ENCODE measurements at regions not wholly inside any gene's neighbourhood (a gene's known extent, or its start where the extent isn't known, plus 50 kb on each side); places are given as distances from the start of the nearest gene placed in this dataset.
"Not testable (repeated sequence)": the region's sequence is repeated elsewhere in the genome, so short reads cannot be mapped to it uniquely, and the experiment has no call there.

DNA sequence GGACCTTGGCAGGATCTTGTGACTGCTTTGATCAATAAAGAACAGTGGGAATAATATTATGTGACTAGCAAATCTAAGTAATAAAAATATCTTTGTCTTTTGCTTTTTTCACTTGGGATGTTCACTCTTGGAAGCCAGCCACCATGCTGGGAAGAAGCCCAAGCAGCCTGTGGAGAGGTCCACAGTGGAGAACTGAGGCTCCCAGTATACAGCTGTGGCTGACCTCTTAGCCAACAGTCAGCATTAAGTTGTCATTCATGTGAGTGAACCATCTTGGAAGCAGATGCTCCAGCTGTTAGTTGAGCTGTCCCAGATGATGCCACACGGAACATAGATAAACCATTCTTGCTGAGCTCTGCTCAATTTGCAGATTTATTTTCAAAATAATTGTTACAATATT lies 160.0 kb downstream of the OSR1 start:
- no peak for DNase-seq

- no peak for DNase-seq
Measured at GRCh38 chr2:19195661-19196060, 162.8 kb downstream of the OSR1 start.

DNA sequence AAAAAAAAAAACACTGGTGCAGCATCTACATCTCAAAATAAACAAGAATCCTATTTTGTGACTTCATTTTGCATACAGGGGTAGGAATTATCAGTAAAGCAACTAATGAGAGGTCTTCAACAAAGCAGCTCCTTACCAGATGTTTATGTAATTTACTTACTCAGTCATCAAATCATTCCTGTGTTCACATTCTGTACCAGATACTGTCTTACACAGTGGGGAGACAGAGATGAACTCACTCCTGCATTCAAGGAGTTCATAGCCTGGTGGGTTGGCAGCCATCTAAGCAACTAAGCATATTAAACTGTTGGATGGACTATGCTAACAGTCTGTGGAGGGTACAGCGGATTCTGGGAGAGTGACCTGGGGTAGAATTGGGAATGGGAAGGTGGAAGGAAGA lies 169.0 kb downstream of the OSR1 start:
- DNase-seq, result no peak

GRCh38 chr2:19187323-19188020 lies 171.0 kb downstream of the OSR1 start:
- no peak for DNase-seq

DNA sequence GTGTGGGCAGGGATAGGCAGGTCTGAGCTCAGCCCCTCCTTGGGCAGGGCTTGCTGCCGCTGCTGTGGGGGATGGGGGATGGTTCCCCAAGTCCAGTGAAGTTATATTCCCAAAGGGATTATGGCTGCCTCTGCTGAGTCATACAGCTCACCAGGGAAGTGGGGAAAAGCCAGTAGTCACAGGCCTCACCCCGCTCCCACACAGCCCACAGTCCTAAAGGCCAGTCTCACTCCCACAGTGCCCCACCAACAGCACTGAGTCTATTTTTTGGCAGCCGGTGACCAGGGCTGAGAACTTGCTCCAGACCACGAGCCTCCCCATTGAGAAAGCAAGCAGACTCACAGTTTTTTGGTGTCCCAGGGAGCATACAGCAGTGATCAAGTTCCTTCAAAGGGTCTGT lies 173.3 kb downstream of the OSR1 start:
- no peak for DNase-seq

DNA sequence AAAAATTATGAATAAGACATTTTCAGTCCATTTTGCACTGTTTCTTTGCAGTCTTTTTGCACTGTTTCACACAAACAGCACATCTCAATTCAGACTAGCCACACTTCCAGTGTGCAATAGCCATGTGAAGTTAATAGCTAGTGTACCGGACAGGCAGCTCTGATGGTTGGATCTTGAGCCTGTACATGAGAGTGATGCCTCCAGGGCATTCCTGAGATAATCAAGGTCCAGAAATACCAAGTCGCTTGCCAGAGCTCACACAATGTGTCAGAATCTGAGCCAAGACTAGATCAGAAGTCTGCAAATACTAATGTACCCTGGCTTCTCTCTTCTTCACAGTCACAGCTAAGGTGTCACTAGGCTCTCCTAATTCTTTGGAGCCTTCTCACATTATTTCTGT lies 180.2 kb downstream of the OSR1 start:
- DNase-seq, result no peak

DNA sequence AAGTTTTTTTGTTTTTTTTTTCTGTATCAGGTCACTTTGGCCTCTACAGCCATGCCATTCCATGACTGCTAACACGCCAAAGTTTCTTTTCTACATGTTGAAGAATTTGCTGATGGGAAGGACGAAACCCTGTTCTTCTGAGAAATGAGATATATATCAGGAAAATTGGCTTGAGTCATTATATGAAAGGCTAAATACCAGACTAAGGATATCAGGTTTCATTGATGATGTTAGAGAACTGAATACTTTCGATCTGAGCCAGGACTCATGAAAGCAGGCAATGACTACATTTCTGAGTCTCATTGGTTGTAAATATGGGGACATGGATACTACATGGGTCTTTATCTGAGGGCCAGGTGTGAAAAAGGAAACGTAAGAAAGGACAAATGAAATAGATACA lies 181.4 kb downstream of the OSR1 start:
- no peak for DNase-seq

DNA sequence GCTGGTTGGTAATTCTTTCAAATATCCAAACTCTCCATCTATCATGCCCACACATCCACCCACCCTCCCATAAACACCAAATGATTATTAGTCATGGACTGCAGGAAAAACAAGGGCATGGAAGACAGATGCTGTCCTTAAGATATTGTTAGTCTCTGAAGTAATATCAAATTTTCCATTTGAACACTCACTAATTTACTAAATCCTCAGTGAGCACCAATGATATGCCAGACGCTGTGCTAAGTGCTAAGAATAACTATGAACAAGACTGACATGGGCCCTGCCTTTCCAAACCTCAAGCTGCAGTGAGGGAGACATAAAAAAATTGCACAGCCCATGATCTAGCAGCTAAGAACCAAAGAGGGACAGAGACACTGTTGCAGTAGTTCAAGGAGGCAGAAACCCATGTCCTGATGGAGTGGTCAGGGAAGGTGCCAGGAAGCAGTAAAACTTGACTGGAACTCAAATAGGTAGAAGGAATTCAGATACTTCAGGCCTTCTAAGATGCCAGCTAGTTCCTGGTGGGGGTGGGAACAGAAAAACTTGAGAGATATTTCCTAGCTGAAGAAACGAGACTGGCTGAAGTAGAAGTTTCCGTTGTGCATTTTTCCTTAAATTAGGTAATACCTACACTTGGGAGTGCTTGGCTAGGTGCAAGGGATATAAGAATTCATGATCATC lies 182.1 kb downstream of the OSR1 start:
- DNase-seq, result no peak

DNA sequence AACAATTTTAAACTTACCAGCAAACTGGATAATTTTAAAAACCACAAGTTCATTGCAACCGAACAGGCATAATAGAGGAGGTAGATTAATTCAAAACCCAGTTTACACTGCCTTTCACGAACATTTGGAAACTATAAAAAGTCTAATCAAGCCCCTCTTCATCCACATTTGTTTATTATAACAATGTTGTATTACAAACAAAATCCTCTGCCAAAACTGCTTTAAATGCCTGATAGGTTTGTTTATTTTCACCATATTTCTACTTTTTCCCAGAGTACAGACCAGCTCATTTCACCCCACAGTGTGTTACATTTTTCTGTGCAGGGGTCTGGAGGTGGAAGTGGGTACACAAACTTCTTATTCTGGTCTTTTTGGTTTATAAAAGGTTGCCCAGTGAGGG lies 184.2 kb downstream of the OSR1 start:
- DNase-seq, result no peak

DNA sequence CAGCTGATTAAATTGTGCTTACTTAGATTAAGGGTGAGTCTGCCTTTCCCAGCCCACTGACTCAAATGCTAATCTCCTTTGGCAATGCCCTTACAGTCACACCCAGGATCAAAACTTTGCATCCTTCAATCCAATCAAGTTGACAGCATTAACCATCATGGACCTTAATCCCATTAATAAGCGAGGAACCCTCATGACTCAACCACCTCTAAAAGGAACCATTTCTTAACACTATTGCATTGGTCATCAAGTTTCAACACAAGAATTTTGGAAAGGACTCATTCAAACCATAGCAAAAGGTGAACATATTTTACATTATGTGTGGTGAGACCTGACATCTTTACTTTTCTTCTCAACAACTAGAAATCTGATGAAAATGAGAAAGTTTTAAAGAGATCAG lies 187.0 kb downstream of the OSR1 start:
- no peak for DNase-seq

- no peak for DNase-seq
Measured at GRCh38 chr2:19169134-19169768, 189.2 kb downstream of the OSR1 start.

- not testable (repeated sequence) for DNase-seq
Measured at GRCh38 chr2:19164099-19164498, 194.3 kb downstream of the OSR1 start.

DNA sequence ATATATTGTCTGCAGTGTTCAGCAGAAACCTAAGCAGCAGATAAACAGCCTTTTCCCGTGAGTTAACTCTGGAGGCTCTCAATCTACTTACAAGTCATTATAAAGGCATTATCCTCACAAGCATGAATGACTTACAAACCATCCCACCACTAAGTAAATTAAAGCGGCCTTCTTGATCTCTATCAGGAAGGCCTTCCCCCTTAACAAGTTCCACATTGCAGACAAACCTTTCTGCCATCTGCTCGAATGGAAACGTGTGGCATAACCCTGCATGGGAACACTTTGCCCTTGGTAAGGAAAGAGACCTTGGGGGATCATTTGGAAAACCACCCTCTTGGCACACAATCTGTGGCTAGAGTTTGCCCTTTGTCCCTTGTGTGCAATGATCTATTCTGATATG lies 199.5 kb downstream of the OSR1 start:
- no peak for DNase-seq

DNA sequence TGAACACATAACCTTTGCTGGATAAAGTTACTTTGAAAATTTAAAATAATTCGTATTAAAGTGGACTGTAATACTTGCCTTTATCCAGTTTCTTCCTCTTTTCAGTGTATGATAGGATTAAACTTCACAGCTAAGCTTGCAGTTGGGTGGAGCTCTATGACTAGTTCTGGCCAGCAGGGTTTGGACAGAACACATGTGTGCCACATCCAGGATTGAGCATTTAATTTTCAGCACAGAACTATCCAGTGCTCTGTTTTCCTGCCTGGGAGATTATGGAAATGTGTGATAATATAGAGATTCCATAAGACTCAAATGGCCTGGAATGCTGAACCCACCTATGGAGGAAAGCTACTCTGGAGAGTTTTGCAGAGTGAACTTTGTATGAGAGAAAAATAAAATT lies 200.2 kb downstream of the OSR1 start:
- no peak for DNase-seq

GRCh38 chr2:19156646-19157045 lies 201.8 kb downstream of the OSR1 start:
- DNase-seq, result no peak

DNA sequence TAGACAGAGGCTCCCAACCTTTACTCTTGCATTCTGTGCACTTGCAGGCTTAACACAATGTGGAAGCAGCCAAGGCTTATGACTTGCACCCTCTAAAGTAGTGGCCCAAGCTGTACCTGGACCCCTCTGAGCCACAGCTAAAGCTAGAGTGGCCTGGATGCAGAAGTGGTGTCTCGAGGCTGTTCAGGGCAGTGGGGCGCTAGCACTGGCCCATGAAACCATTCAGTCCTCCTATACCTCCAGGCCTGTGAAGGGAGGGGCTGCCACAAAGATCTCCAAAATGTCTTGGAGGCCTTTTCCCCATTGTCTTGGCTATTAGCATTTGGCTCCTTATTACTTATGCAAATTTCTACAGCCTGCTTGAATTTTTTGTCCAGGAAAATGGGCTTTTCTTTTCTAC lies 207.7 kb downstream of the OSR1 start:
- DNase-seq, result no peak

- no peak for DNase-seq
Measured at GRCh38 chr2:19146867-19147266, 211.6 kb downstream of the OSR1 start.

- DNase-seq, result no peak
Measured at GRCh38 chr2:19141234-19142004, 217.0 kb downstream of the OSR1 start.

GRCh38 chr2:19140463-19141208 lies 217.8 kb downstream of the OSR1 start:
- no peak for DNase-seq

GRCh38 chr2:19139386-19139785 lies 219.0 kb downstream of the OSR1 start:
- DNase-seq, result no peak

- no peak for DNase-seq
Measured at GRCh38 chr2:19138264-19138825, 220.1 kb downstream of the OSR1 start.

DNA sequence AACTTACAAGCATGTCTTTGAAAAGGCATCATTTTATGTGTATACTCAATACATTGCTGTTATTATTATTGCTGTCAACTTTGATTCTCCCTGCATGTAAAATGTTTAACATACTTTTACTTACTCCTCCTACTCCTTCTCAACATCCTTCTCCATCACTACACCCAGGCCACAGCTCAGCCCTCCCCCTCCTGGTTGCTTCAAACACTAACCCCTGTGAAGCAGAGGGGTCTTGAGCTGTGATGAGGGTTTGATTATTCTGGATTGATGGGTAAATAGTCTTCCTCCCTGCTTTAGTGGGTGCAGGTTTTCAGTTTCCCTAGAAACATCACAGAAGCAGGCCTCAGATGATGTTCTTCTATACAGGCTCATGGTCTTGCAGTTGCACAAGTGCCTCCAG lies 221.0 kb downstream of the OSR1 start:
- DNase-seq, result no peak
